Body of pancreas (tissue), 4 donors: ENCODE measurements at regions not wholly inside any gene's neighbourhood (a gene's known extent, or its start where the extent isn't known, plus 50 kb on each side); places are given as distances from the start of the nearest gene placed in this dataset.

Experiments
- ATAC-seq: fragments of 150-250 bp; one replicate; pipeline ENCODE4 v1.9.1; 2016
- DNase-seq, 4 donors: peaks; one replicate each; pipeline ENCODE4 v3.0.0-alpha.2; 2019
- H3K27ac ChIP-seq, 4 donors: fragments of 200-600 bp; sonication (generic); 1 replicate in 3 of 4; 2 replicates in 1 of 4; pipeline versions ENCODE4 v1.5.1 to v1.6.1; 2016 to 2019; ENCODE audit warnings: mild to moderate bottlenecking in 1 of 4, mixed read lengths in 1 of 4, moderate library complexity in 1 of 4
- H3K27me3 ChIP-seq, 2 donors: fragments of 200-600 bp; sonication (generic); one replicate each; pipeline ENCODE4 v1.6.0; 2016; ENCODE audit warnings: mild to moderate bottlenecking in 1 of 2
- H3K36me3 ChIP-seq, 2 donors: fragments of 200-600 bp; sonication (generic); replicated peaks in 1 of 2; 2 replicates each; pipeline ENCODE4 v1.5.1; 2016; ENCODE audit warnings: low read depth in 2 of 2; ENCODE audit not compliant: insufficient read depth in 1 of 2
- H3K4me1 ChIP-seq: fragments of 200-600 bp; sonication (generic); one replicate; pipeline ENCODE4 v1.6.0; 2016
- H3K4me3 ChIP-seq, 2 donors: fragments of 200-600 bp; sonication (generic); 1 replicate in 1 of 2; 2 replicates in 1 of 2; pipeline ENCODE4 v1.5.1; 2016 to 2019
- H3K9me3 ChIP-seq, 3 donors: fragments of 200-600 bp; sonication (generic); 1 replicate in 2 of 3; 2 replicates in 1 of 3; pipeline ENCODE4 v1.5.1; 2016
- POLR2A ChIP-seq, 3 donors: fragments of 450-650 bp; IDR thresholded peaks; one replicate each; pipeline ENCODE4 v1.6.1; 2016; ENCODE audit warnings: antibody characterized with exemption in 3 of 3, mild to moderate bottlenecking in 2 of 3
- WGBS, 2 donors: methylation state at CpG; one replicate each; pipeline ENCODE4 v1.1.5; 2017; 5-methylcytosine and 5-hydroxymethylcytosine counted together
- intact Hi-C: fragments of 100-400 bp; cut with DNase I; formaldehyde crosslinking; loops from one replicate; pipeline ENCODE4 v1.15.1; 2023
- TF ChIP-seq, protein P1 (sequence below), 7 experiments: fragments of 450-650 bp in 4 of 7; fragments of 200-600 bp in 3 of 7; sonication (generic) in 3 of 7; IDR thresholded peaks; one replicate each; pipeline ENCODE4 v1.5.1; 2016 to 2019; ENCODE audit warnings: antibody characterized with exemption in 7 of 7

DNA sequence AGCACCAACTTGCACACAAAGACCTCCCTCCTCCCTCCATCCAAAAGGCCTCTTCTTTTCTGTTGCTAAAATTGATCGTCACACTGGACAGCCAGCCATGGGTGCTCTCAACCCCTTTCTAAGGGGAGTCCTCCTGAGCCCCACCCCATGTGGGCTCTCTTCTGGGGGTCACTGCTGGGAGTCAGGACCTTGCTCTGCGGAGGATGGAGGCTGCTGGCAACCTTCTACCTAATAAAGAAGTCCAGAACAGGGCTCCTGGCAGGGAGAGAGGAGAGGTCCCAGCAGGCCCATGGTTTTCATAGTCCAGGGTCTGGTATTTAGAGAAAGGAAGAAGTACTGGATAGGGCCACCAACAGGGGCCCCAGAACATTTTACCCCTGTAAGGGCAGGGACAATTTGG lies 67.6 kb upstream of the OTOS start:
- WGBS, 2 donors, result 75 to 84% methylated on average over 2 of the region's 2 CpGs
- Histone ChIP-seq H3K4me1 (no peaks in the 10 kb centered on the region), H3K36me3 (no peaks in the 10 kb centered on the region), H3K27me3 (no peaks in the 10 kb centered on the region), H3K9me3 (no peaks in the 10 kb centered on the region), H3K27ac (no peak overlapping the region), H3K4me3 (no peak overlapping the region)
- TF ChIP-seq, protein P1, sequence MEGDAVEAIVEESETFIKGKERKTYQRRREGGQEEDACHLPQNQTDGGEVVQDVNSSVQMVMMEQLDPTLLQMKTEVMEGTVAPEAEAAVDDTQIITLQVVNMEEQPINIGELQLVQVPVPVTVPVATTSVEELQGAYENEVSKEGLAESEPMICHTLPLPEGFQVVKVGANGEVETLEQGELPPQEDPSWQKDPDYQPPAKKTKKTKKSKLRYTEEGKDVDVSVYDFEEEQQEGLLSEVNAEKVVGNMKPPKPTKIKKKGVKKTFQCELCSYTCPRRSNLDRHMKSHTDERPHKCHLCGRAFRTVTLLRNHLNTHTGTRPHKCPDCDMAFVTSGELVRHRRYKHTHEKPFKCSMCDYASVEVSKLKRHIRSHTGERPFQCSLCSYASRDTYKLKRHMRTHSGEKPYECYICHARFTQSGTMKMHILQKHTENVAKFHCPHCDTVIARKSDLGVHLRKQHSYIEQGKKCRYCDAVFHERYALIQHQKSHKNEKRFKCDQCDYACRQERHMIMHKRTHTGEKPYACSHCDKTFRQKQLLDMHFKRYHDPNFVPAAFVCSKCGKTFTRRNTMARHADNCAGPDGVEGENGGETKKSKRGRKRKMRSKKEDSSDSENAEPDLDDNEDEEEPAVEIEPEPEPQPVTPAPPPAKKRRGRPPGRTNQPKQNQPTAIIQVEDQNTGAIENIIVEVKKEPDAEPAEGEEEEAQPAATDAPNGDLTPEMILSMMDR (IDR thresholded peaks at IDR 0.05), result no peak
- TF ChIP-seq POLR2A (IDR thresholded peaks at IDR 0.05), result no peak
- ATAC-seq, result no peak
- no peak for DNase-seq
- intact Hi-C loops, result no loop called here

DNA sequence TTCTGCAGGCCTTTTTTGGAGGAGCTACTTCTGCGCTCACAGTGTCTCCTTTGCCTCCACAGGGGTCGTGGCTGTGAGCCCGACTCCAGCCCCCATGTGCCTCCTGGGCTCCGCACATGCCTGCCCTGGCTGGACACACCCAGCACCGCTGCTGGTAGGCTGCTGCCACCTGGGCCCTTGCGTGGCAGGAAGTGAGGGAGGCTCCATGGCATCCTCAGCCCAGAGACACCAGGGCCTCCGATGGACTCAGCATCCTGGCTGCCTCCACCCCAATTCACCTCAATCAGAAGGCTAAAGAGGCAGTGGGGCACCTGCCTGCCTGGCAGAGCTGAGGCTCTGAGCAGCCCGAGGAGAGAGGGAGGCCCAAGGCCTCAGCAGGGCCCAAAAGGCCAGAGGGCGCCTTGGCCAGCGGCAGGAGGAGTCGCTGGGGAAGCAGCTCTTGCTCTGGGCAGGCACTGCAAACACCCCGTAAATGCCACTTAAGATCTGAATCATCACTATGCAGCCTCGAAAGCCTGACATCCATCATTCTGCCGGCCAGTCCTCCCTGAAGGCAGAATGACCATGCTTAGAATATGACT lies 68.3 kb upstream of the OTOS start:
- H3K27ac ChIP-seq, result no peak overlapping the region
- no peaks in the 10 kb centered on the region for H3K36me3 ChIP-seq
- 90 to 95% methylated on average over 11 to 14 of the region's 14 CpGs for whole genome bisulfite sequencing, 2 donors
- intact Hi-C loops, result no loop called here
- ATAC-seq (no peak), DNase-seq (no peak)
- no peaks in the 10 kb centered on the region for H3K4me1 ChIP-seq
- TF ChIP-seq, protein P1 (IDR thresholded peaks at IDR 0.05), result no peak
- TF ChIP-seq POLR2A (IDR thresholded peaks at IDR 0.05), result no peak
- no peak overlapping the region for H3K4me3 ChIP-seq
- H3K27me3 ChIP-seq, result no peaks in the 10 kb centered on the region
- no peaks in the 10 kb centered on the region for H3K9me3 ChIP-seq

DNA sequence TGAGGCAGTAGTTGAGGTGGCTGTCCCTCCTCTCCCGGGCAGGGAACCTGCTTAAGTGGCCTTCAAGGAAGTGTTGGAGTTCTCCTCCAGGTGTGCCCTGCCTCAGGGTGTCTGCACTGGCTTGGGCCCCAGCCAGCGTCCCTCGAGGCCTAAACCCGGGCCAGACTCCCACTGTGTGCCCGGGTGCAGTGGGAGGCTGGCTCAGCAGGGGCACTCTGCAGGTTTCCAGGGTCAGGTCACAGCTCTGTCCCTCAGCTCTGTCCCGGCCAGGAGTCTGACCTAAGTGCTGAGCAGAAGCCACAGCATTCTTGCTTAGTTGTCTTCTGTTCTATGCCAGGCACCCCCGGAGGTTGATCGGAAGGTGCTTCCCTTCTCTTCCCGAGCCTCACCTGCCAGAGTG lies 69.0 kb upstream of the OTOS start:
- H3K27me3 ChIP-seq, result no peaks in the 10 kb centered on the region
- intact Hi-C loops, result no loop called here
- TF ChIP-seq POLR2A (IDR thresholded peaks at IDR 0.05), result no peak
- TF ChIP-seq, protein P1 (IDR thresholded peaks at IDR 0.05), result no peak
- H3K9me3 ChIP-seq, result no peaks in the 10 kb centered on the region
- no peak for DNase-seq
- ATAC-seq, result no peak
- H3K4me3 ChIP-seq, result no peak overlapping the region
- 64 to 68% methylated on average over 4 to 9 of the region's 9 CpGs for WGBS, 2 donors
- H3K36me3 ChIP-seq, result no peaks in the 10 kb centered on the region
- no peaks in the 10 kb centered on the region for H3K4me1 ChIP-seq
- H3K27ac ChIP-seq, result no peak overlapping the region

DNA sequence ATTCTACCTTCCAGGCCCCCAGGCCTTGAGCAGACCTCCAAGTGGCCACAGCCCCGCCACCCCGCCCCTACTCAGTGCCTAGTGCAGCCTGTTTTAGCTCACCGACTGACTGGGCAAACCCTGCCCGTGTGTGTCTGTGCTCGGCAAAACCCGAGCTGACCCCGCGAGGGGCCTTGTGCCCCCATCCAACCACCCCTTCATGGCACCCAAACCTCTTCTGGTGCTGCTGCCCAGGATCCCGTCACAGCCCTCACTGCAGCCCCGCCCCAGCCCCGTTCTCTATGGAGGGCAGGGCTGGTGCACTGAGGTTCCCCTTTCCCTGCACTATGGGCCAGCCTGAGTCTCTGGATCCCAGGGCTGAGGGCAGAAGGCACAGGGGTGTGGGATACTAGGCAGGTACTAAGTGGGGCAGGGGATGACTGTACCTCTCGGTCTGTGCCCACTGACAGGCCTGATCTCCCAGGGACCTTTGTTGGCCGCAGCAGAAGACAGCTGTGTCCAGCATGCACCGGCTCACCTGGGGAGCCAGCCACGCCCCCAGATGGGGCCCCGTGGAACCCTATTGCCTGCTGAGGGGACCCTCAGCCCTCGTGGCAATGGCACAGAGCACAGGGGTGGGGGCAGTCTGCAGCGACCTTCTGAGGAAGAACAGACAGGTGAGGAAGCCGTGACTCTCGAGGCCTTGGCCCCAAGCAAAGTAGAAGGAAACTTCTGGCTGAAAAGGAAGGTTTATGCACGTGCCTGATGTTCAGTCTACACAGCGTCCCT lies 69.9 kb upstream of the OTOS start:
- Histone ChIP-seq H3K27me3 (no peaks in the 10 kb centered on the region), H3K27ac (no peak overlapping the region), H3K4me3 (no peak overlapping the region), H3K4me1 (no peaks in the 10 kb centered on the region), H3K9me3 (no peaks in the 10 kb centered on the region), H3K36me3 (no peaks in the 10 kb centered on the region)
- 79 to 90% methylated on average over 7 to 21 of the region's 22 CpGs for WGBS, 2 donors
- DNase-seq, result peak in 1 of 4 donors; percentile 8
- TF ChIP-seq, protein P1 (IDR thresholded peaks at IDR 0.05), result no peak
- no peak for TF ChIP-seq POLR2A (IDR thresholded peaks at IDR 0.05)
- no peak for ATAC-seq
- intact Hi-C loops, result no loop called here

DNA sequence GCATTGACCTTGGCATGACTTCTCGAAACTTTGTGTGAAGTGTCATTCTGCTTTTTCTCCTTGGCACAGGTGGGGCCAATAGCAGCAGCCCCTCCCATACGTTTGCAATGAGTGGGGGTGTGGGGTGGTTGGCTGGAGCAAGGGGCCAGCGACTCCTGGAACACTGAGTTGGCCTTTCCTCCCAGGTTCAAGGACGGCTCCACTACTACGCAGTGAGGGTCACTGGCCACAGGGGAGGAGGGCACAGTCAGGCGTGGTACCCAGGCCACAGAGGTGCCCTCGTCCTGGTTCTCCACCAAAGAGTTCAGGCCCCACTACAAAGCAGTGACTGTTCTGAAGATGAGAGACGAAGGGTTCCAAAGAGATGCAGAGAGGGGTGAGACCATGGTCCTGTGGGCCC lies 70.6 kb upstream of the OTOS start:
- peak in 1 of 4 donors; percentile 1 for DNase-seq
- intact Hi-C loops, result no loop called here

More for the DNA sequence above, 70.6 kb upstream of the OTOS start:
- TF ChIP-seq, protein P1 (IDR thresholded peaks at IDR 0.05), result no peak
- TF ChIP-seq POLR2A (IDR thresholded peaks at IDR 0.05), result no peak
- Histone ChIP-seq H3K36me3 (no peaks in the 10 kb centered on the region), H3K4me1 (no peaks in the 10 kb centered on the region), H3K27me3 (no peaks in the 10 kb centered on the region), H3K9me3 (no peaks in the 10 kb centered on the region), H3K4me3 (no peak overlapping the region), H3K27ac (no peak overlapping the region)
- ATAC-seq, result no peak
- 71 to 73% methylated on average over 8 of the region's 8 CpGs for WGBS, 2 donors
